ENCODE measurements at regions not wholly inside any gene's neighbourhood (a gene's known extent, or its start where the extent isn't known, plus 50 kb on each side); places are given as distances from the start of the nearest gene placed in this dataset.

- no peak for DNase-seq (ENCODE audit: low read depth)
Observed at GRCh38 chr11:10358696-10359095, 53.8 kb downstream of the ADM start.

- DNase-seq (ENCODE audit: low read depth) = no peak
Observed at GRCh38 chr11:10359171-10359570, 54.3 kb downstream of the ADM start.

- DNase-seq (ENCODE audit: low read depth) = no peak
Observed at GRCh38 chr11:10360835-10361234, 56.0 kb downstream of the ADM start.

- no peak for DNase-seq (ENCODE audit: low read depth)
Observed at GRCh38 chr11:10365045-10365444, 60.2 kb downstream of the ADM start.

GRCh38 chr11:10366568-10367331, 61.9 kb downstream of the ADM start:
- peak; percentile 11 for DNase-seq (ENCODE audit: low read depth)

GRCh38 chr11:10371926-10372641, 67.2 kb downstream of the ADM start:
- no peak for DNase-seq (ENCODE audit: low read depth)

GRCh38 chr11:10373340-10373739, 68.5 kb downstream of the ADM start:
- no peak for DNase-seq (ENCODE audit: low read depth)

GRCh38 chr11:10373929-10374328, 69.1 kb downstream of the ADM start:
- no peak for DNase-seq (ENCODE audit: low read depth)

GRCh38 chr11:10374386-10374785, 69.5 kb downstream of the ADM start:
- no peak for DNase-seq (ENCODE audit: low read depth)

GRCh38 chr11:10375280-10375971, 70.6 kb downstream of the ADM start:
- DNase-seq (ENCODE audit: low read depth) = no peak

- no peak for DNase-seq (ENCODE audit: low read depth)
Observed at GRCh38 chr11:10376061-10376460, 71.2 kb downstream of the ADM start.

GRCh38 chr11:10377183-10377582, 72.3 kb downstream of the ADM start:
- DNase-seq (ENCODE audit: low read depth) = no peak

GRCh38 chr11:10378362-10378761, 73.5 kb downstream of the ADM start:
- no peak for DNase-seq (ENCODE audit: low read depth)

GRCh38 chr11:10379022-10379421, 74.1 kb downstream of the ADM start:
- no peak for DNase-seq (ENCODE audit: low read depth)

- no peak for DNase-seq (ENCODE audit: low read depth)
Observed at GRCh38 chr11:10379426-10379825, 74.6 kb downstream of the ADM start.

GRCh38 chr11:10379871-10380568, 75.0 kb upstream of the AMPD3 start:
- no peak for DNase-seq (ENCODE audit: low read depth)

GRCh38 chr11:10380921-10381320, 74.1 kb upstream of the AMPD3 start:
- no peak for DNase-seq (ENCODE audit: low read depth)

- DNase-seq (ENCODE audit: low read depth) = no peak
Observed at GRCh38 chr11:10381736-10382135, 73.3 kb upstream of the AMPD3 start.

- no peak for DNase-seq (ENCODE audit: low read depth)
Observed at GRCh38 chr11:10382518-10382917, 72.5 kb upstream of the AMPD3 start.

GRCh38 chr11:10385696-10386095, 69.4 kb upstream of the AMPD3 start:
- DNase-seq (ENCODE audit: low read depth) = no peak

- no peak for DNase-seq (ENCODE audit: low read depth)
Observed at GRCh38 chr11:10386361-10386760, 68.7 kb upstream of the AMPD3 start.

GRCh38 chr11:10386861-10387205, 68.2 kb upstream of the AMPD3 start:
- DNase-seq (ENCODE audit: low read depth) = no peak

Data from stimulated activated CD8-positive, alpha-beta memory T cell treated with anti-CD3 and anti-CD28 coated beads, Interleukin-15, amount 100 ng/mL, for 24 hours (primary cell).